GM19035 (cell line): ENCODE measurements at regions not wholly inside any gene's neighbourhood (a gene's known extent, or its start where the extent isn't known, plus 50 kb on each side); places are given as distances from the start of the nearest gene placed in this dataset.
"Not testable (repeated sequence)": the region's sequence is repeated elsewhere in the genome, so short reads cannot be mapped to it uniquely, and the experiment has no call there.

Experiments
- ATAC-seq: cut with Tn5 transposase; IDR thresholded peaks from one replicate; pipeline ENCODE4 v1.9.1; 2021; ENCODE audit not compliant: unreplicated experiment

DNA sequence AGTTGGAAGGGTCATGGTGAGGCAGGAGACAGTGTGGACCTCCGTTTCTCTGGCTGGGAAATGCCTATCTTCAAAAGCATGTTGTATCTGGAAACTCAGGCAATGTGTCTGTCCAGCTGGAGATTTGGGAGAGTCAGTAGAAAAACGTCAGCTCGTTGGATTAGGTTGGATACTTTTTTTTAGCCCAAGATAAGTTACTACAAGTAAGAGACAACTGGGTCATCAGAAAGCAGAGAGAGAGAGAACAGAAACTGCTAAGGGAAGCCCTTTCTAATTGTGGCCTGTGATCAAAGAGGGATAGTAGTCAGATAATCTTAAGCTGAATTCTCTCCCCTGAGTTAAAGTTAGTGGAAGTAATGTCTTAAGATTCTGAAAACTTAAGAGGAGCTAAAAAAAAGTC is 78.9 kb upstream of the ZNF280D start:
- no peak for ATAC-seq

DNA sequence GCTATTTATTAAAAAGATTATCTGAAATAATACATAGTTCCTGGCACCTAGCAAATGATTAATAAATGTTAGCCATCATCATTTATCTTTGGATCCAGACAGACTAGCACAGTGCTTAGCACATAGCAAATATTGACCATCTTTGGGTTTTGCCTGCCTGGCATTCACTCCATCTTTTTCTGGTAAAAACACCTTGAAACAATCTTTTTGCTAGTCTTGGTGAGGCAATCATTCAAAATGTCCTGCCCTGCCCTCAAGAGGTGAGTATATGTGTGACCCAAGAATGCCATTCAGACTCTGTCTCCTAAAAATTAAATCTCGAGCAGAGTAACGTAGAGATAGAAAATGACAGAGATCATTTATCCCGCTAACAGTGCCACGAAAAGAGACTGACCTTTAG is 78.3 kb upstream of the ZNF280D start:
- ATAC-seq: no peak

DNA sequence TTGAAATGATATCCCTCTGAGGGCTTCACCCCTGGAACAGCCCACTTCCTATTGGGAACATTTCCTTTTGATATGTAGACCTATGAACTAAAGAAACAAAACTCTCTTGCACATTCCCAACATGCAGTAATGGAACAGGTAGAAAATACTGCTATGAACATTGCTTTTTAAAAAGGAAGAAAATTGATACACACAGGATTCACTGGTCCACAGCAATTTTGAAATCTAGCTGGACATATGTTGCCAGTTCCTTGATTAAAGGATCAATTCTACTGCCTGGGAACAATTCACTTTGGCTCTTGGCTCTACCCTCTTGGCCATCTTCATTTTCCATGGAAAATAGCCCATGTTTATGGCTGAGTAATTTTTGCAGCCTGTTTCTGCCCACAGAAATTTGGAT is 74.9 kb upstream of the ZNF280D start:
- no peak for ATAC-seq

DNA sequence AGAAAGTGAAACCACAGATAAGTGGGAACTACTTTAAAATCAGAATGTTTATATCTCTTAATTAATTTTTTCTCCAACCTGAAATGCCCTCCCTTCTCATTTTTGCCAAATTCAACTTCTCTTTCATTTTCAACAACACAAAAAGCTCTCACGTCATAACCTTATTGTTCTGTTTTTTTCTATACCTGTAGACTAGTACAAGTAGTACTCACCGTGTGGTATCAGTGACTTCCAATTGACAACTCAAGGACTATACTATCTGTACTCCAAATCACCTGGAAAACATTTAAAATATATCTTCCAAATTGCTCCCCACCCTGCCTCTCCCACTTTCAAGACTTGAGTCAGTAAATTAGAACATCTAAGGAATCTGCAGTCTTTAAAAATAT is 72.8 kb upstream of the ZNF280D start:
- peak; percentile 7 for ATAC-seq

DNA sequence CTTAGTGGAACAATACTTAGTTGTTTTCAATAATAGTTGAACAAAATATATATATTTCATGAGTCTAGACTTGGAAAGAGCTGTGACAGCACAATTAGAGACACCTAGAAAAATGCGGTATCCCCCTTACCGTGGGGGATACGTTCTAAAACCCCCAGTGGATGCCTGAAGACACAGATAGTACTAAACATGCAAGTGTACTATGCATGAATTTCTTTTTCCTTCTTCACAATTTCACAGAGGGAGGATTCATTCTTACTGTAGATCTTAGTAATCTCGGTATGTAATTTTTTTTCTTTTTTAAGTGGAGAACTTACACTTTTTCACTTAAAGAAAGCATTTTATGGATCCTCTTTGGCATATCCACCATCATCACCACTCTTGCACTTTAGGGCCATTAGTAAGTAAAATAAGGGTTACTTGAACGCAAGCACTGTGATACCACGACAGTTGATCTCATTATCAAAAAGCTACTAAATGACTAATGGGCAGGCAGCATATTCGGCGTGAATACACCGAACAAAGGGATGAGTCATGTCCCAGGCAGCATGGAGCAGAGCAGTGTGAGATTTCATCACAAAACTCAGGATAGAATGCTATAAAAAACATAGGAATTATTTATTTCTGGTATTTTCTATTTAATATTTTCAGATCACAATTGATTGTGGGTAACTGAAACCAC is 72.3 kb upstream of the ZNF280D start:
- peak; percentile 68 for ATAC-seq

DNA sequence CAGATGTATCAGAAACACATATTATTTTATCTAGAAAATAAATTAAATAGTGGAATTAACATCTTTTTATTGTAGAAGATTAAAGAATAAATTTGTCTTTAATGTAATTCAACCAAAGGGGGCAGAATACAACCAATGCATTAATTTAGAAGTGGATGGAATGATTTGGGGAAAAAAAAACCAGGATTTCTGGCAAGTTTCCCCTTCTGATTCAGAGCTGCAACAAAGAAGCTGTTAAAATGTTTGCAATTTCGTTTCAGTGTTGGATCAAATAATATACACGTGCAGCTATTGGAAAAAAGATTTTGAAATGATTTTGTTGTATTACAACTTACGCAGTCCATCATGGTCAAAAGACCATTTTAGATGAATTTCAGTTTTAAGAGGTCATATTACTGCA is 71.6 kb upstream of the ZNF280D start:
- ATAC-seq: no peak

DNA sequence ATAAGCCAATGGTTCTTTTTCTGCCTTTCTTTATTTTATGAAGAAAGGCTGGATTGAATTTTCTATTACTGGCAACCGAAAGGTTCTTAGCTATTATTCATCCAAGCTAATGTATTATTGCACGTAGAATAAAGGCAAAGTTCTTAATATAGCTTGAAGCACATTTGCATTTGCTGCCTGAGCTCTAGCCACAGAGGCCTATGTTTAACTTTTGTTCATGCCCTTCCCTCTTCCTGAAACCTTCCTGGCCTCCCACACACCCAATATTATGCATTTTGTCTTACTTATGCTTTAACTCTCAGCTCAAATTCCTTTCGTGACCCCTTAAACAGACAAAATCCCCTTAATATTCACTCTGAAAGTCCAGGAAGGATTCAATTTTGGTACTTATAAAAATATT is 71.0 kb upstream of the ZNF280D start:
- no peak for ATAC-seq

DNA sequence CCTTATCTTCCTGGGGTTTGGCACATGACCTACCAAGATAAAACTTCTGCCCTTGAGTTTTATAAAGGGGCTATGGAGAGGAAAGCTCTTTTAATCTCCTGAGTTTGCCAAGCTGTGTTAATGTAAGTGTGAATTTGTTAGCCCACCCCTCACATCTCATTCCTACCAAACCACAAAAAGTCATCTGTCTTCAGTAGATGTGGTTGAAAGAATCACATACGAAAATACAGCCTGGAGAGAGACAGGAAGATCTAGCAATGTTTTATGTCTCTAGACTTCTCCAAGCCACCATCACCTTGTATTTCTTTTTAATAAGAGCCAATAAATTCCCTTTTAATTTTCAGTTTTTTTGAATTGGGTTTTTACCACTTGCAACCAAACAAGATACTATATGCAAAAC is 68.9 kb upstream of the ZNF280D start:
- no peak for ATAC-seq

DNA sequence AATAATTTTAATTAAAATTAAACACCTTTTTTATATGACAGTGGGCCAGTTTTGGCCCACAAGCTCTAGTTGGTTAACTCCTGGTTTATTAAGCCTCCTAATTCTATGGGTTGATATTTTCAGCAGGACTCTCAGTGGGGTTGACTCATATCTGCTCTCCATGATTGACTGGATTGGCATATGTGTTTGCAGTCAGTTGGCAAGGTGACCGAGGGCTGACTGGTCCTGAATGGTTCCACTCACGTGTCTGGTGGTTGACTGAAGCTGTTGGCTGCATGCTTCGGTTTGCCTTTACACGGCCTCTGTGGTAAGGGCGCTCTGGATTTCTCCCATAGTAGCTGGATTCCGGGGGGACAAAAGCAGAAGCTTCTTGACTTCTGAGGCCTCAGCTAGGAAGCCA is 65.3 kb upstream of the ZNF280D start:
- ATAC-seq: peak; percentile 95

DNA sequence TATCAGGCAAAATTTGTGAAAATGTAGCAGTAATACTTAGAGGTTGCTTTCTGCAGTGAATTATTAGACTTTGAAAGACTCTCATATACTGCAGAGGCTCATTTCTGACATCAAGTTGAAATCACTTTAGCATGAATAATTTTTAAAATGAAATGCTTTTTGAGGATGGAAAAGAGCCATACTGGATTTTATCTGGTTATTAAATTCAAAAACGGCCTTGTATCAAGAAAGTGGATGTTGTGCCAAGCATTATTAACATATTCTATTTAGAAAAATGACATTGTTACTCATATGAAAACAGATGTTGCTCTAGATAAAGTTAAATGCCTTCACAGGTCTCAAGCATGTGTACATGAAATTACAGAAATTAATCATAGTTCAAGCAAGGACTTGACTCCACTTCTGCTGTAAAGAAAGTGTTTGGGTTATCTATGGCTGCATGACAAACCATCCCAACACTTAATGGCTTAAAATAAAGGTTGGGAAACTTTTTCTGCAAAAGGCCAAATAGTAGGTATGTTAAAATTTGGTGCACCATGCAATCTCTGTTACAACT is 64.5 kb upstream of the ZNF280D start:
- ATAC-seq: no peak

DNA sequence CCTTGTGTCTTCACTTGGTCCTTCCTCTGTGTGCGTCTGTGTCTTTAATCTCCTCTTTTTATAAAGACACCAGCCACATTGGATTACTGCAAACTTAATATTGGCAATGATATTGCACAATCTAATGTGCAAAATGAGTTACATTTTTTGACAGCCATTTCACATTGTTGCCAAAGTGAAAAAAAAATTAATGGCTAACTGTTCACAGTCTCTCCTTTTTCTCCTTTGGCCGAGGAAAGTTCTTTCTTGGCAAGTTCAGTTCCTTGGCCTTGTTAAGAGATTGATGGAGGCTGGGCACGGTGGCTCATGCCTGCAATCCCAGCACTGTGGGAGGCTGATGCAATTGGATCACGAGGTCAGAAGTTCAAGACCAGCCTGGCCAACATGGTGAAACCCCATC is 62.2 kb upstream of the ZNF280D start:
- ATAC-seq: no peak

DNA sequence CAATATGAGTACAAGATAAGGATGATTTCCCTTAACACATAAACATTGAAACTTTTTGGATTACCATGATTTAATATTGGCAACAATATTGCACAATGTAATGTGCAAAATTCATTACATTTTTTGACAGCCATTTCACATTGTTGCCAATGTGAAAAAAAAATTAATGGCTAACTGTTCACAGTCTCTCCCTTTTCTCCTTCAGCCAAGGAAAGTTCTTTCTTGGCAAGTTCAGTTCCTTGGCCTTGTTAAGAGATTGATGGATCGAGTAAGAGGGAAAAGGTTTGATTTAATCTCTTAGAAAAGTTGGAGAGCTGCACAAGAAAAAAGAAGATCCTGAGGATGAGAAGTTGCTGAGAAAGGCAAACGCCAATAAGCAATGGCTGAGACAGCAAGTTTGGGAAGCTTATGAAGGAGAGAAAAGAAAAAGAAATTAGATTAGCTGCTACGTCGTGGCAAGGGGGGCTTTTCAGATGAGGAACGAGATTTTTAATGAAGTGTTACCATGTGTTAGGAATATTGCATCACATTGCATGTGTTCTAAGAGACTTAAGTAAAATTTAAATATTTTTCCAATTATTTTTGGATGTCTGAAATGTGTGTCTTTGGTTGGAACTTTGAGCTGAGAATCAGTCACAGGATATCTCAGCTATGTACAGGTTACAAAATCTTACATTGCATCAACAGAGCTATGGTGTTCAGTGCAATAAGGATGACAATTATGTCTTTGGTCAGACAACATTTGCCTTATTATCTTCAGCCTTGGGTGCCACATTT is 61.4 kb upstream of the ZNF280D start:
- no peak for ATAC-seq

DNA sequence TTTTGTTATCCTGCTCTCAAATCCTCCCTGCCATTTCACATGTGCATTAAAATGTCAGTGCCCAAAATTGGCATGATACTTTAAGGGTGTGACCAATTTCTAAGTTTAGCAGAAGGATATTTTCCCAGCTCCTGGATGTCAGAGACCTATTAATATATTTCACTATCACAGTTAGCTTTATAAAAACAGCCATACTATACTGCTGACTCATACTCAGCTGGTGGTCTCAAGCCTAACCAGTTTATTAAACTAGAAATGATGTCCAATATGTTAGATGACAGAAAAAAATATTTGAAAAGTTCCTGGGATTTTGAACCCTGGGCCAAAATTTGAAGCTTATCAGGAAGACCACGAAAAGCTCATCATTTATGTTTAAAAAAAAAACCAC is 60.9 kb upstream of the ZNF280D start:
- no peak for ATAC-seq

DNA sequence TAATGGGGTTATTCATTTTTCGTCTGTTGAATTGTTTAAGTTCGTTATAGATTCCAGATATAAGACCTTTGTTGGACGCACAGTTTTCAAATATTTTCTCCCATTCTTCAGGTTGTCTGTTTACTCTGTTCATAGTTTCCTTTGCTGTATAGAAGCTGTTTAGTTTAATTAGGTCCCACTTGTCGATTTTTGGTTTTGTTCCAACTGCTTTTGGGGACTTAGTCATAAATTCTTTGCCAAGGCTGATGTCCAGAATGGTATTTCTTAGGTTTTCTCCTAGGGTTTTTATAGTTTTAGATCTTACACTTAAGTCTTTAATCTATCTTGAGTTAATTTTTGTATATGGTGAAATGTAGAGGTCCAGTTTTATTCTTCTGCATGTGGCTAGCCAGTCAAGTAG is 58.9 kb upstream of the ZNF280D start:
- no peak for ATAC-seq

DNA sequence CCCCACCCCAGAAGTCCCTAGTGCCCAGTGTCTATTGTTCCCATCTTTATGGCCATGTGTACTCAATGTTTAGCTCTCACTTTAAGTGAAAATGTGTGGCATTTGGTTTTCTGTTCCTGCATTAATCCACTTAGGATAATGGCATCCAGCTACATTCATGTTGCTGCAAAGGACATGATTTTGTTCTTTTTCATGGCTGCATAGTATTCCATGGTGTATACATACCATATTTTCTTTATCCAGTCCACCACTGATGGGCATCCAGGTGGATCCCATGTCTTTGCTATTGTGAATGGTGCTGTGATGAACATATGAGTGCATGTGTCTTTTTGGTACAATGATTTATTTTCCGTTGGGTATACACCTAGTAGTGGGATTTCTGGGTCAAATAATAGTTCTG is 58.2 kb upstream of the ZNF280D start:
- ATAC-seq: not testable (repeated sequence)

DNA sequence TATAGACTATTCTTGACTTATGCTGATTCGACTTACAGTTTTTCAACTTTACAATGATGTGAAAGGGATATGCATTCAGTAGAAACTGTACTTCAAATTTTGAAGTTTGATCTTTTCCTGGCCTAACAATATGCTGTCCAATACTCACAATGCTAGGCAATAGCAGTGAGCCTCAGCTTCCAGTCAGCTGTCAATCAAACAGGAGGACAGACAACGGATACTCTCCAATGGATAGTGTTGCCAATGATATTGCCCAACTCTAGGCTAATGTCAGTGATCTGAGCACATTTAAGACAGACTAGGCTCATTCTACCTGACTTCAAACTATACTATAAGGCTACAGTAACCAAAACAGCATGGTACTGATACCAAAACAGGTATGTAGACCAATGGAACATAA is 55.0 kb upstream of the ZNF280D start:
- no peak for ATAC-seq

DNA sequence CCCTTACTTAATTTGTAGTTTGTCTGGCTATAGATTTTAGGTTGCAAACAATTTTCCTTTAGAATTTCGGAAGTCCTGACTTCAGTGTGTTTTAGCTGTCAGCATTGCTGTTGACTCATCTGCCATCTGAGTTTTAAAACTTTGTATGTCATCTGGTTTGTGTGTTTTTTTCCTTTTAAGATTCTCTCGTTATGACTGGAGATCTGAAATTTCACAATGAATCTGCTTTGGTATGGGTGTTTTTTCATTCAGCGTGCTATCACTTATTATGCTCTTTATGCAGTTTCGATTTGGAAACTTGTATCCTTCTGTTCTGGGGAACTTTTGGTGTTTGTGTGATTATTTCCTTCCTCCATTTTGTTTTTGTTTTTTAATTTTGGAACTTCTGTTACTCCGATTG is 53.7 kb upstream of the ZNF280D start:
- ATAC-seq: peak; percentile 70

DNA sequence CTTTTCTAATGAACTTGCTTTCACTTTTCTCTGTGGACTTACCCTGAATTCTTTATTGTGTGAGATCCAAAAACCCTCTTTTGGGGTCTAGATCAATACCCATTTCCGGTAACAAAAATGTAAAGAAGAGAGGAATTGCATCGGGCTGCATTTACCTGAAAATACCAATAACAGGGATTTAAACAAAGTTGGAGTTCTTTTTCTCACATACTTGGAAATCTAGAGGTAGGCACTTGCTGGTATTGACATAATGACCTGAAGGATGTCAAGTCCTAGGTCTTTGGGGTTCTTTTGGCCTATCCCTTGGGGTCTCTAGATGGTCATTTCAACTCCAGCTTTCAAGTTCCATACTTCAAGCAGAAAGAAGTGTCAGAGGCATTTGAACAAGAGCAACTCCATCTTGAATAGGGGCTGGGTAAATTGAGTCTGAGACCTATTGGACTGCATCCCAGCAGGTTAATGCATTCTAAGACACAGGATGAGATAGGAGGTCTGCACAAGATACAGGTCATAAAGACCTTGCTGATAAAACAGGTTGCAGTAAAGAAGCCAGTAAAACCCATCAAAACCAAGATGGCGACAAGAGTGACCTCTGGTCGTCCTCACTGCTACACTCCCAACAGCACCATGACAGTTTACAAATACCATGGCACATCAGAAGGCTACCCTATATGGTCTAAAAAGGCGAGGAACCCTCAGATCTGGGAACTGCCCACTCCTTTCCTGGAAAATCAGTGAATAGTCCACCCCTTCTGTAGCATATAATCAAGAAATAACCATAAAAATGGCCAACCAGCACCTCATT is 50.8 kb upstream of the ZNF280D start:
- ATAC-seq: no peak

DNA sequence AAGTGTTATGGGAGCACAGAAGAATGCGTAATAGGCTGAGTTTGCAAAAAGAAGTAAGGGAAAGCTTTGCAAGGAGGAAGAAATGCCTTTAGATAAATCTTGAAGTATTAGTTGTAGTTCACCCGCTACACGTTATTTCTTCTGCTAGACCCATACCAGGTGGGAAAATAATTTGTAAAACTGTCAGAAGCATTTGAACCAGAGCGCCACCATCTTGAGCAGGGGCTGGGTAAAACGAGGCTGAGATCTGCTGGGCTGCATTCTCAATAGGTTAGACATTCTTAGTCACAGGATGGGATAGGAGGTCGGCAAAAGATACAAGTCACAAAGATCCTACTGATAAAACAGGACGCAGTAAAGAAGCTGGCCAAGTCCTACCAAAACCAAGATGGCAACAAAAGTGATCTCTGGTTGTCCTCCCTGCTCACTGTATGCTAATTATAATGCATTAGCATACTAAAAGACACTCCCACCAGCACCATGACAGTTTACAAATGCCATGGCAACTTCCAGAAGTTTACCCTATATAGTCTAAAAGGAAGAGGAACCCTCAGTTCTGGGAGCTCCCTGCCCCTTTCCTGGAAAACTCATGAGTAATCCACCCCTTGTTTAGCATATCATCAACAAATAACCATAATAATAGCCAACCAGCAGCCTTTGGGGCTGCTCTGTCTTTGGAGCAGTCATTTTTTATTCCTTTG is 50.0 kb upstream of the ZNF280D start:
- no peak for ATAC-seq
